Activated T-cell treated with anti-CD3 and anti-CD28 coated beads, Interleukin-2, amount 50 U/mL, for 72 hours (primary cell): ENCODE measurements at regions not wholly inside any gene's neighbourhood (a gene's known extent, or its start where the extent isn't known, plus 50 kb on each side); places are given as distances from the start of the nearest gene placed in this dataset.

ENCODE experiments used
- ATAC-seq, 2 donors: fragments of 150-1000 bp; cut with Tn5 transposase; replicated peaks in 1 of 2; 2 replicates each; pipeline ENCODE4 v1.10.0; 2021; ENCODE audit warnings: moderate library complexity in 2 of 2, mild to moderate bottlenecking in 1 of 2
- DNase-seq, 2 donors: peaks; one replicate each; pipeline ENCODE4 v3.0.0; 2021 to 2022; ENCODE audit warnings: mixed read lengths in 1 of 2
- H3K27ac Mint-ChIP-seq: one replicate; pipeline ENCODE4 v1.8.0; 2022; ENCODE audit warnings: mild to moderate bottlenecking, moderate library complexity, mixed read lengths
- H3K27me3 Mint-ChIP-seq: one replicate; pipeline ENCODE4 v1.8.0; 2022; ENCODE audit warnings: low read depth, mixed read lengths
- H3K36me3 Mint-ChIP-seq, 2 donors: one replicate each; pipeline ENCODE4 v1.8.0; 2022; ENCODE audit warnings: mixed read lengths in 2 of 2, mild to moderate bottlenecking in 1 of 2; ENCODE audit not compliant: insufficient read depth in 2 of 2
- H3K4me1 Mint-ChIP-seq: one replicate; pipeline ENCODE4 v1.8.0; 2022; ENCODE audit warnings: low read depth, mixed read lengths
- H3K4me3 Mint-ChIP-seq, 2 donors: one replicate each; pipeline ENCODE4 v1.8.0; 2022; ENCODE audit warnings: mild to moderate bottlenecking in 2 of 2, mixed read lengths in 2 of 2, moderate library complexity in 2 of 2
- H3K9me3 Mint-ChIP-seq, 2 donors: one replicate each; pipeline ENCODE4 v1.8.0; 2022; ENCODE audit warnings: mixed read lengths in 2 of 2

GRCh38 chr2:195308163-195308562 is 348.9 kb upstream of the SLC39A10 start:
- H3K27ac Mint-ChIP-seq, result no peak overlapping the region
- no peaks in the 10 kb centered on the region for H3K9me3 Mint-ChIP-seq
- ATAC-seq (no peak), DNase-seq (no peak)
- no peaks in the 10 kb centered on the region for H3K36me3 Mint-ChIP-seq
- no peaks in the 10 kb centered on the region for H3K4me1 Mint-ChIP-seq
- H3K27me3 Mint-ChIP-seq, result no peaks in the 10 kb centered on the region
- no peak overlapping the region for H3K4me3 Mint-ChIP-seq

DNA sequence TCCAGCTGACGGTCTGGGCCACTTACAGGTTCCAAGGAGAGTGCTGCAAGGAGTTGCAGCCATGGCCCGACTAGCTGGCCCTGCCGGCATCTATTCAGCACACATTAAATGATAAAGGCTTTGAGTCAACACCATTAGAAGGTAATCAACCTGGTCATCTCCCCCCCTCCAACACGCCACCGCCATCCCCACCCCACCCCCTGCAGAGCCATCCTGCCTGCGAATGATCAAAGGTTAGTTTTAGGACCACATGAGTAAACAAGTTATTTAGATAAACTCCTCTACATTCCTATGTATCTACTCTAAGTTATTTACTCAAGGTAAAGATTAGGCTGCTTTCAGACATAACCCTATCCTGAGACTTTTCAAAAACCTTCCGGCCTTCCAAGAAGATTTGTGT is 349.3 kb upstream of the SLC39A10 start:
- H3K9me3 Mint-ChIP-seq, result no peaks in the 10 kb centered on the region
- H3K36me3 Mint-ChIP-seq, result no peaks in the 10 kb centered on the region
- no peak overlapping the region for H3K27ac Mint-ChIP-seq
- no peaks in the 10 kb centered on the region for H3K4me1 Mint-ChIP-seq
- H3K27me3 Mint-ChIP-seq, result no peaks in the 10 kb centered on the region
- H3K4me3 Mint-ChIP-seq, result no peak overlapping the region
- ATAC-seq (no peak), DNase-seq (no peak)

GRCh38 chr2:195304310-195304709 is 352.7 kb upstream of the SLC39A10 start:
- ATAC-seq, result no peak
- no peaks in the 10 kb centered on the region for H3K27me3 Mint-ChIP-seq
- no peak overlapping the region for H3K4me3 Mint-ChIP-seq
- H3K36me3 Mint-ChIP-seq, result no peaks in the 10 kb centered on the region
- DNase-seq, result no peak
- no peaks in the 10 kb centered on the region for H3K9me3 Mint-ChIP-seq
- H3K27ac Mint-ChIP-seq, result no peak overlapping the region
- no peaks in the 10 kb centered on the region for H3K4me1 Mint-ChIP-seq

DNA sequence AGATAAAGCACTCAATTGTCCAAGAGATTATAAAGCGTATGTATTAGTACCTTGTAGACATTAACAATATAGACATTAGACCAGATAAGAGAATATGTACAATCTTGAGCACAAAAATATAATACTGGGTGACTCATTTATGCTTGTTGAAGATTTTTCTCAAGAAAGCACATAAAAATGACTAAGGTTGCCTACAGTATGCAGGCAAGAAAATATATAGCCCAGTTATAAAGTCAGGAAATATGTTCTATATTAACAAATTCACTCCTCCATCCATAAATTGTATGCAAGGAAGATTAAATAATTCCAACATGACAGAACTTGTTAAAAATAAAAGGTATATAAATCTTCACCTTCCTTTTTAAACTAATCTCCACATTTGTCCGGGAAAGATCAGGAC is 356.4 kb upstream of the SLC39A10 start:
- Mint-ChIP-seq H3K4me3 (no peak overlapping the region), H3K4me1 (no peaks in the 10 kb centered on the region), H3K36me3 (no peaks in the 10 kb centered on the region), H3K9me3 (no peaks in the 10 kb centered on the region), H3K27me3 (no peaks in the 10 kb centered on the region), H3K27ac (no peak overlapping the region)
- ATAC-seq (no peak), DNase-seq (no peak)

GRCh38 chr2:195299600-195299999 is 357.4 kb upstream of the SLC39A10 start:
- Mint-ChIP-seq H3K27ac (no peak overlapping the region), H3K4me3 (no peak overlapping the region), H3K4me1 (no peaks in the 10 kb centered on the region), H3K36me3 (no peaks in the 10 kb centered on the region), H3K27me3 (no peaks in the 10 kb centered on the region), H3K9me3 (peaks cover 0 to 1% of the 10 kb centered on the region in 2 donors)
- DNase-seq, result no peak
- ATAC-seq, result no peak

DNA sequence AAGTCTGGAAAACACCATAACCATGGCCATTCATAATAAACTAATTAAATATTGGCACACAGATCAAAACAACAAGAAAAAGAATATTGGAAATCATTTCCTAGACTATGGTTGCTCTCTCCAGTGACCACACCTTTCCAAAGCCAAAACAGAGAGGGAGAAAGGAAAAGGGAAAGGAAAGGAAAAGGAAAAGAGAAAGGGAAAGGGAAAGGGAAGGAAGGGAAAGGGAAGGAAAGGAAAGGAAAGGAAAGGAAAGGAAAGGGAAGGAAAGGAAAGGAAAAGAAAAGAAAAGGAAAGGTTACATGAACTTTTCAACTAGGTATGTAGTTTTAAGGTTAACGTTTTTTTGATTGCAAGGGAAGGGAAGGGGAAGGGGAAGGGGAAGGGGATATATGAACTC is 360.5 kb upstream of the SLC39A10 start:
- H3K4me3 Mint-ChIP-seq, result no peak overlapping the region
- no peaks in the 10 kb centered on the region for H3K27me3 Mint-ChIP-seq

GRCh38 chr2:195289081-195289480 is 367.9 kb upstream of the SLC39A10 start:
- Mint-ChIP-seq H3K9me3 (peaks cover 0 to 2% of the 10 kb centered on the region in 2 donors), H3K4me3 (no peak overlapping the region), H3K36me3 (peaks cover 0 to 1% of the 10 kb centered on the region in 2 donors), H3K27ac (no peak overlapping the region), H3K27me3 (no peaks in the 10 kb centered on the region), H3K4me1 (no peaks in the 10 kb centered on the region)
- DNase-seq (no peak), ATAC-seq (no peak)

More for the DNA sequence above, 360.5 kb upstream of the SLC39A10 start:
- H3K4me1 Mint-ChIP-seq, result no peaks in the 10 kb centered on the region
- DNase-seq (no peak), ATAC-seq (no peak)
- no peak overlapping the region for H3K27ac Mint-ChIP-seq
- H3K9me3 Mint-ChIP-seq, result peaks cover 1 to 2% of the 10 kb centered on the region in 2 donors
- H3K36me3 Mint-ChIP-seq, result peaks cover 0 to 1% of the 10 kb centered on the region in 2 donors

DNA sequence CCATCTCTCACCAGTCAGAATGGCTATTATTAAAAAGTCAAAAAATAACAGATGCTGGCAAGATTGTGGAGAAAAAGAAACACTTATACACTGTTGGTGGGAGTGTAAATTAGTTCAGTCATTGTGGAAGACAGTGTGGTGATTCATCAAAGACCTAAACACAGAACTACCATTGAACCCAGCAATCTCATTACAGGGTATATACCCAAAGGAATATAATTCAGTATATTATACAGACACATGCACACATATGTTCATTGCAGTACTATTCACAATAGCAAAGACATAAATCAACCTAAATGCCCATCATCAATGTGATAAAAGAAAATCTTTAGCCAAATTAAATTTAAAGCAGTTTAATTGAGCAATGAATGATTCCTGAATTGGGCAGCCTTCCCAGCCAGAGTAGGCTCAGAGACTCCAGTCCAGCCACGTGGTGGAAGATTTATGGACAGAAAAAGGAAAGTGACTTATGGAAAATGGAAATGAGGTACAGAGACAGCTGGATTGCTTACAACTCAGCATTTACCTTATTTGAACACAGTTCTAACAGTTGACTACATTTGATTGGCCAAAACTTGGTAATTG is 377.1 kb upstream of the SLC39A10 start:
- DNase-seq (no peak), ATAC-seq (no peak)
- no peak overlapping the region for H3K27ac Mint-ChIP-seq
- H3K4me3 Mint-ChIP-seq, result no peak overlapping the region
- no peaks in the 10 kb centered on the region for H3K36me3 Mint-ChIP-seq
- H3K9me3 Mint-ChIP-seq, result no peaks in the 10 kb centered on the region
- no peaks in the 10 kb centered on the region for H3K4me1 Mint-ChIP-seq
- H3K27me3 Mint-ChIP-seq, result no peaks in the 10 kb centered on the region

DNA sequence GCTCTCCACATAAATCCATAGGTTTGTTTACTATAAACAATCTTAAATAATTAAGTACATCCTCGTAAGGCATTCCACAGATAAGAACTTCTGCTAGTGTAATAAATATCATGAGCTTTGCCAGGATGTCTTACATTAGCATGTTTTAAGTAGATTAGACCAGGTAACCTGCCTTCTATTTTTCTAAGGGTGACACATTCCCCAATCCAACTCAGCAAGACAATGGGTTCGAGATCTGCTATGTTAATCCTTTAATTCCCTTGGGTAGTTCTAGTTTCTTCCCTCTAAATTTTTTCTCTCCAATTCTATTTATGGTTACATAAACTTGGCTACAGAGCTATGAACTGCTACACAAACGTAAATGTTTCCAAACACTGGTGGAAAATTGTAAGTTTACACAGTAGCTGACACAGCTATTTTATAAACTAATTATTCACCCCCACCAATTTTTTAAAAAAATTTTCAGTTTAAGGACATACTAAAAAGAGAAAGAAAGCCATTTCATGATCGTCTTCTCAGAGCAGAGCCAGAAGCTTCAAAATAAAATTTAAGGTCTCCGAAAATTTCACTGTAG is 386.5 kb upstream of the SLC39A10 start:
- H3K27ac Mint-ChIP-seq, result no peak overlapping the region
- H3K4me3 Mint-ChIP-seq, result no peak overlapping the region
- H3K9me3 Mint-ChIP-seq, result peaks cover 0 to 6% of the 10 kb centered on the region in 2 donors
- DNase-seq (no peak), ATAC-seq (no peak)
- no peaks in the 10 kb centered on the region for H3K4me1 Mint-ChIP-seq
- H3K36me3 Mint-ChIP-seq, result no peaks in the 10 kb centered on the region
- no peaks in the 10 kb centered on the region for H3K27me3 Mint-ChIP-seq

DNA sequence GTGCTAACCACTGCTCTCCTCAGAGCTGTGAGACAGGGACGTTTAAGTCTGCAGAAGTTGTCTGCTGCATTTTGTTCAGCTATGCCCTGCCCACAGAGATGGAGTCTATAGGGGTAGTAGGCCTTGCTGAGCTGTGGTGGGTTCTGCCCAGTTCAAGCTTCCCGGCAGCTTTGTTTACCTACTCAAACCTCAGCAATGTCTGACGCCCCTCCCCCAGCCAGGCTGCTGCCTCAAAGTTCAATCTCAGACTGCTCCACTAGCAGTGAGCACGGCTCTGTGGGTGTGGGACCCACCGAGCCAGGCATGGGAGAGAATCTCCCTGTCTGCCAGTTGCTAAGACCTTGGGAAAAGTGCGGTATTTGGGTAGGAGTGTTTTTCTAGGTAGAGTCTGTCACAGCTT is 387.8 kb upstream of the SLC39A10 start:
- H3K4me1 Mint-ChIP-seq, result no peaks in the 10 kb centered on the region
- H3K4me3 Mint-ChIP-seq, result no peak overlapping the region
- no peak for ATAC-seq
- no peaks in the 10 kb centered on the region for H3K36me3 Mint-ChIP-seq
- no peaks in the 10 kb centered on the region for H3K27me3 Mint-ChIP-seq
- H3K9me3 Mint-ChIP-seq, result peaks cover 0 to 6% of the 10 kb centered on the region in 2 donors
- DNase-seq, result no peak
- no peak overlapping the region for H3K27ac Mint-ChIP-seq

DNA sequence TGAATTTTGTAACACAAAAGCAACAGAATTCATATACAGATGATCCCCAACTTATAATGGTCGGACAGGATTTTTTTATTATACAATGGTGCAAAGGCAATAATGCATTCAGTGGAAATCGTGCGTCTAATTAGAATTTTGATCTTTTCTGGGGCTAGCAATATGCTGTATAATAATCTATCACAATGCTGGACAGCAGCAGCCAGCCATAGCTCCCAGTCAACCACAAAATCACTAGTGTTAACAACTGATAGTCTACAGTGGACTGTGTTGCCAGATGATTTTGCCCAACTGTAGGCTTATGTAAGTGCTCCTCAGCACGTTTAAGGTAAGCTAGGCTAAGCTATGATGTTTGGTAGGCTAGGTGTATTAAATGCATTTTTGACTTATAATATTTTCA is 399.0 kb upstream of the SLC39A10 start:
- ATAC-seq (no peak), DNase-seq (no peak)
- no peaks in the 10 kb centered on the region for H3K4me1 Mint-ChIP-seq
- no peak overlapping the region for H3K4me3 Mint-ChIP-seq
- peaks cover 0 to 3% of the 10 kb centered on the region in 2 donors for H3K36me3 Mint-ChIP-seq
- H3K27me3 Mint-ChIP-seq, result no peaks in the 10 kb centered on the region
- H3K27ac Mint-ChIP-seq, result no peak overlapping the region
- peaks cover 0 to 4% of the 10 kb centered on the region in 2 donors for H3K9me3 Mint-ChIP-seq

DNA sequence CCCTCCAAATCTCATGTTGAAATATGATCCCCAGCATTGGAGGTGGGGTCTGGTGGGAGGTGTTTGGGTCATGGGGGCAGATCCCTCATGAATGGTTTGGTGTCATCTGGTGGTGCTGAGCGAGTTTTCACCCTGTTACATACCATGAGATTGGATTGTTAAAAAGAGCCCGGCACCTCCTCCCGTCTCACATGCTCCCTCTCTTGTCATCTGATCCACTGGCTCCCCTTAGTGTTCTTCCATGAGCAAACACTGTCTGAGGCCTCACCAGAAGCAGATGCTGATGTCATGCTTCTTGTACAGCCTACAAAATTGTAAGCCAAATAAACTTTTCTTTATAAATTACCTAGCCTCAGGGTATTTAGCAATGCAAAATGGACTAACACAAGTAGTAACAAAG is 405.0 kb upstream of the SLC39A10 start:
- H3K4me1 Mint-ChIP-seq, result no peaks in the 10 kb centered on the region
- H3K36me3 Mint-ChIP-seq, result peaks cover 0 to 3% of the 10 kb centered on the region in 2 donors
- no peak overlapping the region for H3K27ac Mint-ChIP-seq
- H3K27me3 Mint-ChIP-seq, result no peaks in the 10 kb centered on the region
- no peak overlapping the region for H3K4me3 Mint-ChIP-seq
- peaks cover 4 to 5% of the 10 kb centered on the region in 2 donors for H3K9me3 Mint-ChIP-seq
- no peak for ATAC-seq
- no peak for DNase-seq

GRCh38 chr2:195251214-195251613 is 405.8 kb upstream of the SLC39A10 start:
- no peak for ATAC-seq
- Mint-ChIP-seq H3K9me3 (peaks cover 5 to 6% of the 10 kb centered on the region in 2 donors), H3K4me1 (no peaks in the 10 kb centered on the region), H3K27ac (no peak overlapping the region), H3K36me3 (peaks cover 2 to 3% of the 10 kb centered on the region in 2 donors), H3K4me3 (no peak overlapping the region), H3K27me3 (no peaks in the 10 kb centered on the region)
- no peak for DNase-seq

- H3K4me3 Mint-ChIP-seq, result no peak overlapping the region
- peaks cover 0 to 2% of the 10 kb centered on the region in 2 donors for H3K36me3 Mint-ChIP-seq
- DNase-seq (no peak), ATAC-seq (no peak)
- no peak overlapping the region for H3K27ac Mint-ChIP-seq
- H3K27me3 Mint-ChIP-seq, result no peaks in the 10 kb centered on the region
- no peaks in the 10 kb centered on the region for H3K4me1 Mint-ChIP-seq
- H3K9me3 Mint-ChIP-seq, result peaks cover 2 to 3% of the 10 kb centered on the region in 2 donors
These were observed 418.2 kb upstream of the SLC39A10 start for GRCh38 chr2:195238826-195239225.
